GM12878 (cell line): ENCODE measurements at regions not wholly inside any gene's neighbourhood (a gene's known extent, or its start where the extent isn't known, plus 50 kb on each side); places are given as distances from the start of the nearest gene placed in this dataset.

Experiments
- CREM ChIP-seq: IDR thresholded peaks from 2 replicates; pipeline ENCODE4 v1.6.1; 2014; ENCODE audit warnings: antibody characterized with exemption, low read depth
- ETV6 ChIP-seq, 2 experiments: fragments of 450-650 bp in 1 of 2; IDR thresholded peaks in 1 of 2; conservative IDR thresholded peaks in 1 of 2; 2 replicates each; pipeline ENCODE4 v1.6.1; 2014; ENCODE audit warnings: antibody characterized with exemption in 1 of 2, borderline replicate concordance in 1 of 2, low read depth in 1 of 2, mild to moderate bottlenecking in 1 of 2, moderate library complexity in 1 of 2
- FOXK2 ChIP-seq: fragments of 450-650 bp; IDR thresholded peaks from 2 replicates; pipeline ENCODE4 v1.6.1; 2017; ENCODE audit warnings: mild to moderate bottlenecking, moderate library complexity
- FOXM1 ChIP-seq: IDR thresholded peaks from 2 replicates; pipeline ENCODE4 v1.6.1; 2012; ENCODE audit warnings: low read depth, mild to moderate bottlenecking, inconsistent platforms, low read length, moderate library complexity
- GABPA ChIP-seq: IDR thresholded peaks from 2 replicates; pipeline ENCODE4 v1.6.1; 2014; ENCODE audit warnings: antibody characterized with exemption, low read depth, mild to moderate bottlenecking, inconsistent platforms
- GATAD2B ChIP-seq: fragments of 450-650 bp; conservative IDR thresholded peaks from 2 replicates; pipeline ENCODE4 v1.6.1; 2017; ENCODE audit warnings: low read depth, mild to moderate bottlenecking, moderate library complexity
- HCFC1 ChIP-seq: fragments of 150-350 bp; IDR thresholded peaks from 2 replicates; pipeline ENCODE4 v1.6.1; 2014; ENCODE audit warnings: low read length
- MYC ChIP-seq: IDR thresholded peaks from 2 replicates; pipeline ENCODE4 v1.6.1; 2011; ENCODE audit warnings: mild to moderate bottlenecking, low read length, moderate library complexity, inconsistent platforms; ENCODE audit not compliant: insufficient read depth, insufficient replicate concordance, insufficient read length, severe bottlenecking
- NFIC ChIP-seq: IDR thresholded peaks from 2 replicates; pipeline ENCODE4 v1.6.1; 2012; ENCODE audit warnings: low read depth, mild to moderate bottlenecking, inconsistent platforms, low read length, moderate library complexity
- NR2C2 ChIP-seq: IDR thresholded peaks from 2 replicates; pipeline ENCODE4 v1.6.1; 2011; ENCODE audit warnings: borderline replicate concordance, low read depth; ENCODE audit not compliant: control insufficient read depth, insufficient read length
- POLR2A ChIP-seq: IDR thresholded peaks from 2 replicates; pipeline ENCODE4 v1.6.1; 2011; ENCODE audit warnings: low read depth, mild to moderate bottlenecking, low read length
- SMAD5 ChIP-seq: IDR thresholded peaks from 2 replicates; pipeline ENCODE4 v1.6.1; 2016; ENCODE audit warnings: antibody characterized with exemption, low read depth
- TF ChIP-seq, protein P1 (sequence below), 3 experiments: IDR thresholded peaks in 2 of 3; conservative IDR thresholded peaks in 1 of 3; 2 replicates each; pipeline ENCODE4 v1.5.1; 2011; ENCODE audit warnings: low read depth in 3 of 3, low read length in 3 of 3, mild to moderate bottlenecking in 3 of 3, control low read depth in 2 of 3, moderate library complexity in 2 of 3, inconsistent platforms in 1 of 3, mixed read lengths in 1 of 3; ENCODE audit not compliant: control insufficient read depth in 2 of 3, insufficient read depth in 1 of 3; ENCODE audit errors: extremely low read depth in 1 of 3

DNA sequence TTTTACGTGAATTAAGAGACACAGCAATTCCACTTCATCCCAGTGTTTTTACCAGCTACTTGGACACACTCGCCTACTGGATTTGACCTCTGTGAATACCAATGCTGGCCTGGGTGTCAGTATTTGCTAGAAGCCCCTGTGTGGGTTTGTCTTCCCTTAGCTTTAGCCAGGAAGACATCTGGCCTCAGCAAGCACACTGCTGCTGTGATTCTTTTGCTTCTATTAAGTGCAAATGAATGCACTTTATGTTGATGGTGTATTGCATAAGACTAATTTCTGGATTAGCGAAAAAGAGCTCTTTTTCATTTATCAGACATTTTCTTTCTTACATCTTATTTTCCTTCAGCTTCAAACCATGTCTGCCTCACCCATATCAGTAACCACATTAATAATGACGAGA, 140.0 kb downstream of the CHRM3 start:
- TF ChIP-seq MYC = no peak
- TF ChIP-seq POLR2A = no peak
- TF ChIP-seq, protein P1, sequence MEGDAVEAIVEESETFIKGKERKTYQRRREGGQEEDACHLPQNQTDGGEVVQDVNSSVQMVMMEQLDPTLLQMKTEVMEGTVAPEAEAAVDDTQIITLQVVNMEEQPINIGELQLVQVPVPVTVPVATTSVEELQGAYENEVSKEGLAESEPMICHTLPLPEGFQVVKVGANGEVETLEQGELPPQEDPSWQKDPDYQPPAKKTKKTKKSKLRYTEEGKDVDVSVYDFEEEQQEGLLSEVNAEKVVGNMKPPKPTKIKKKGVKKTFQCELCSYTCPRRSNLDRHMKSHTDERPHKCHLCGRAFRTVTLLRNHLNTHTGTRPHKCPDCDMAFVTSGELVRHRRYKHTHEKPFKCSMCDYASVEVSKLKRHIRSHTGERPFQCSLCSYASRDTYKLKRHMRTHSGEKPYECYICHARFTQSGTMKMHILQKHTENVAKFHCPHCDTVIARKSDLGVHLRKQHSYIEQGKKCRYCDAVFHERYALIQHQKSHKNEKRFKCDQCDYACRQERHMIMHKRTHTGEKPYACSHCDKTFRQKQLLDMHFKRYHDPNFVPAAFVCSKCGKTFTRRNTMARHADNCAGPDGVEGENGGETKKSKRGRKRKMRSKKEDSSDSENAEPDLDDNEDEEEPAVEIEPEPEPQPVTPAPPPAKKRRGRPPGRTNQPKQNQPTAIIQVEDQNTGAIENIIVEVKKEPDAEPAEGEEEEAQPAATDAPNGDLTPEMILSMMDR (IDR thresholded peaks at IDR 0.05 in 2 of 3, conservative IDR thresholded peaks at IDR 0.05 in 1 of 3; ENCODE audit: control insufficient read depth in 2 of 3, extremely low read depth in 1 of 3, insufficient read depth in 1 of 3, low read depth in 3 of 3, low read length in 3 of 3) = no peak
- no peak for TF ChIP-seq SMAD5
- TF ChIP-seq GATAD2B = no peak
- TF ChIP-seq CREM = no peak
- no peak for TF ChIP-seq HCFC1
- no peak for TF ChIP-seq FOXM1
- TF ChIP-seq GABPA = no peak
- no peak for TF ChIP-seq ETV6 (conservative IDR thresholded peaks at IDR 0.05 in 1 of 2, IDR thresholded peaks at IDR 0.05 in 1 of 2; ENCODE audit: borderline replicate concordance in 1 of 2, low read depth in 1 of 2)
- TF ChIP-seq FOXK2 = no peak
- TF ChIP-seq NFIC = no peak
- TF ChIP-seq NR2C2 = no peak
